OCI-LY7 (cell line): ENCODE measurements at regions not wholly inside any gene's neighbourhood (a gene's known extent, or its start where the extent isn't known, plus 50 kb on each side); places are given as distances from the start of the nearest gene placed in this dataset.

ENCODE experiments used
- BruUV-seq: library from RNA; stranded (reverse); fragments of 400-500 nt; replicated peaks from 2 replicates; lab custom pipeline; 2021; lab: Mats Ljungman, UMichigan
- CTCF ChIA-PET: fragments of 300-600 bp; sonication (Branson Sonifier 250); formaldehyde crosslinking; loops from one replicate; lab custom pipeline; 2022; ENCODE audit warnings: antibody characterized with exemption; ENCODE audit not compliant: unreplicated experiment; lab: Charles Lee
- POLR2A ChIA-PET: fragments of 300-600 bp; sonication (Branson Sonifier 250); formaldehyde crosslinking; loops from one replicate; lab custom pipeline; 2022; ENCODE audit warnings: antibody characterized with exemption; lab: Charles Lee
- DNase-seq: peaks from one replicate; pipeline ENCODE4 v3.0.0-alpha.2; 2015; ENCODE audit warnings: low spot score
- H2AFZ ChIP-seq: fragments of 200-600 bp; sonication (generic), shearing (Covaris generic); 2 replicates; pipeline ENCODE4 v1.6.1; 2014; ENCODE audit warnings: mild to moderate bottlenecking, antibody characterized with exemption, low read length, moderate library complexity
- H3K27ac ChIP-seq: fragments of 200-600 bp; sonication (generic); 2 replicates; pipeline ENCODE4 v1.5.1; 2014; ENCODE audit warnings: mixed run types, low read depth, mild to moderate bottlenecking, moderate library complexity, low read length, inconsistent platforms; ENCODE audit not compliant: poor library complexity, severe bottlenecking
- H3K36me3 ChIP-seq: fragments of 200-600 bp; sonication (generic); 2 replicates; pipeline ENCODE4 v1.6.1; 2014; ENCODE audit warnings: mild to moderate bottlenecking, antibody characterized with exemption, low read length, moderate library complexity, mixed read lengths; ENCODE audit not compliant: insufficient read depth
- H3K4me1 ChIP-seq: fragments of 200-600 bp; sonication (generic); 2 replicates; pipeline ENCODE4 v1.5.1; 2014; ENCODE audit warnings: mild to moderate bottlenecking, low read length; ENCODE audit not compliant: insufficient read depth, poor library complexity, severe bottlenecking
- H3K4me2 ChIP-seq: fragments of 200-600 bp; sonication (generic); 2 replicates; pipeline ENCODE4 v1.6.1; 2014; ENCODE audit warnings: mild to moderate bottlenecking, low read length
- H3K4me3 ChIP-seq: fragments of 200-600 bp; sonication (generic); 2 replicates; pipeline ENCODE4 v1.5.1; 2014; ENCODE audit warnings: mild to moderate bottlenecking, low read depth, low read length; ENCODE audit not compliant: poor library complexity, severe bottlenecking
- H3K79me2 ChIP-seq: fragments of 200-600 bp; sonication (generic); 2 replicates; pipeline ENCODE4 v1.6.1; 2016; ENCODE audit warnings: low read depth, mild to moderate bottlenecking, low read length, moderate library complexity, mixed read lengths; ENCODE audit not compliant: insufficient read depth
- H3K9me2 ChIP-seq: fragments of 200-600 bp; sonication (generic); 2 replicates; pipeline ENCODE4 v1.6.1; 2016; ENCODE audit warnings: mild to moderate bottlenecking, low read length, mixed read lengths; ENCODE audit not compliant: insufficient read depth
- H3K9me3 ChIP-seq: fragments of 200-600 bp; sonication (generic); 2 replicates; pipeline ENCODE4 v1.6.1; 2014; ENCODE audit warnings: mild to moderate bottlenecking, mixed run types, low read length, mixed read lengths
- H4K20me1 ChIP-seq: fragments of 200-600 bp; sonication (generic); 2 replicates; pipeline ENCODE4 v1.6.1; 2014; ENCODE audit warnings: mild to moderate bottlenecking, antibody characterized with exemption, low read length, moderate library complexity, mixed read lengths; ENCODE audit not compliant: insufficient read depth
- EZH2phosphoT487 ChIP-seq: fragments of 200-600 bp; sonication (generic); IDR thresholded peaks from 2 replicates; pipeline ENCODE4 v1.6.1; 2018; ENCODE audit warnings: low read depth, borderline replicate concordance, mild to moderate bottlenecking, mixed run types, antibody characterized with exemption, low read length, moderate library complexity, mixed read lengths
- intact Hi-C: fragments of 100-400 bp; cut with micrococcal nuclease; formaldehyde crosslinking; loops from one replicate; pipeline ENCODE4 v1.10.0; 2022; ENCODE audit not compliant: unreplicated experiment
- TF ChIP-seq, protein P1 (sequence below): fragments of 200-600 bp; sonication (generic); conservative IDR thresholded peaks from 2 replicates; pipeline ENCODE4 v1.5.1; 2014; ENCODE audit warnings: mild to moderate bottlenecking, antibody characterized with exemption, low read length, moderate library complexity, mixed read lengths

DNA sequence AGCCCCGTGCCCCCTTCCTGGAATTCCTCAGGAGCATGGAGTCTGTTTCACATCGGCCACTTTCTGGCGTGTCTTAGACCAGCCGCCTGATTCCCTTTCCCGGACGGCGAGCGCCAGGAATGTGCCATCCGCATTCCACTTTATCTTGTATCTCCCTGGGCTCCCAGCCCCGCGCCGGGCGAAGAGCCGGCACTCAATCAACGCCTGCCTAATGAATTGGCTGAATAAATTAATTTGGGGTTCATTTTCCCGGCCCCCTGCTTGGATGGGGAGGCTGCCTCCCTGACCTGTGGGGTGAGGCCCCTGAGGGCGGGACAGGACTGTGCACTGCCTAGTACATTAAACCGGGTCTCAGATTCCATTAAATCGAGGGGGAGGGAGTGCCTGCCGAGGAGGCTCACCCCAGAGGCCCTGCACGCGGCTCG lies 282.3 kb upstream of the TNRC6C start:
- H4K20me1 ChIP-seq: no peaks in the 10 kb centered on the region
- no peak overlapping the region for H3K27ac ChIP-seq
- H2AFZ ChIP-seq: no peak overlapping the region
- ChIA-PET POLR2A (no interaction called here), CTCF (no interaction called here)
- no peaks in the 10 kb centered on the region for H3K9me2 ChIP-seq
- H3K4me2 ChIP-seq: no peak overlapping the region
- no peaks in the 10 kb centered on the region for H3K4me1 ChIP-seq
- H3K79me2 ChIP-seq: no peaks in the 10 kb centered on the region
- DNase-seq: no peak
- no peaks in the 10 kb centered on the region for H3K36me3 ChIP-seq
- TF ChIP-seq, protein P1, sequence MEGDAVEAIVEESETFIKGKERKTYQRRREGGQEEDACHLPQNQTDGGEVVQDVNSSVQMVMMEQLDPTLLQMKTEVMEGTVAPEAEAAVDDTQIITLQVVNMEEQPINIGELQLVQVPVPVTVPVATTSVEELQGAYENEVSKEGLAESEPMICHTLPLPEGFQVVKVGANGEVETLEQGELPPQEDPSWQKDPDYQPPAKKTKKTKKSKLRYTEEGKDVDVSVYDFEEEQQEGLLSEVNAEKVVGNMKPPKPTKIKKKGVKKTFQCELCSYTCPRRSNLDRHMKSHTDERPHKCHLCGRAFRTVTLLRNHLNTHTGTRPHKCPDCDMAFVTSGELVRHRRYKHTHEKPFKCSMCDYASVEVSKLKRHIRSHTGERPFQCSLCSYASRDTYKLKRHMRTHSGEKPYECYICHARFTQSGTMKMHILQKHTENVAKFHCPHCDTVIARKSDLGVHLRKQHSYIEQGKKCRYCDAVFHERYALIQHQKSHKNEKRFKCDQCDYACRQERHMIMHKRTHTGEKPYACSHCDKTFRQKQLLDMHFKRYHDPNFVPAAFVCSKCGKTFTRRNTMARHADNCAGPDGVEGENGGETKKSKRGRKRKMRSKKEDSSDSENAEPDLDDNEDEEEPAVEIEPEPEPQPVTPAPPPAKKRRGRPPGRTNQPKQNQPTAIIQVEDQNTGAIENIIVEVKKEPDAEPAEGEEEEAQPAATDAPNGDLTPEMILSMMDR: no peak
- TF ChIP-seq EZH2phosphoT487: no peak
- no peak overlapping the region for H3K4me3 ChIP-seq
- no peaks in the 10 kb centered on the region for H3K9me3 ChIP-seq
- intact Hi-C loops: no loop called here
- no TSS peak for BruUV-seq

DNA sequence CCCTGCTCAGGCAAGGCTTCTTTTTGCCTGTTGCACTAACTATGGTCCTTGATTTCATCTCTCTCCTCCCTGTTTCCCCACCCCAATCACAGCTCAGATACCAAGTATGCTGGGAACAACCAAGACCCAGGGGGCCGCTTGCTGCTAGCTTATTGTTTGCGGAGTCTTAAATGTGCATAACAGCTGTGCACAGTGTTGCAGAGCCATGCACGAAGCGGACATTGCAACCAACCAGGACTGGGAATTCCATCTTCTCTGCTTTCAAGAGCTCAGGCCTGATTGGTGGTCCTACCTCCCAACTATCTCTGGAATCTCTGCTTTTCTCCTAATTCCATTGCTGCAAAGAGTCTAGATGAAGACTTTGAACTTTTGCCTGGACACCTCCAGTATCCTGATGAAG lies 281.3 kb upstream of the TNRC6C start:
- Histone ChIP-seq H3K9me3 (no peaks in the 10 kb centered on the region), H3K27ac (no peak overlapping the region), H3K4me3 (no peak overlapping the region), H4K20me1 (no peaks in the 10 kb centered on the region), H3K9me2 (no peaks in the 10 kb centered on the region), H3K4me2 (no peak overlapping the region), H3K36me3 (no peaks in the 10 kb centered on the region), H2AFZ (no peak overlapping the region), H3K79me2 (no peaks in the 10 kb centered on the region), H3K4me1 (no peaks in the 10 kb centered on the region)
- ChIA-PET POLR2A (no interaction called here), CTCF (no interaction called here)
- TF ChIP-seq, protein P1: no peak
- no peak for TF ChIP-seq EZH2phosphoT487
- no TSS peak for BruUV-seq
- DNase-seq: no peak
- intact Hi-C loops: no loop called here

DNA sequence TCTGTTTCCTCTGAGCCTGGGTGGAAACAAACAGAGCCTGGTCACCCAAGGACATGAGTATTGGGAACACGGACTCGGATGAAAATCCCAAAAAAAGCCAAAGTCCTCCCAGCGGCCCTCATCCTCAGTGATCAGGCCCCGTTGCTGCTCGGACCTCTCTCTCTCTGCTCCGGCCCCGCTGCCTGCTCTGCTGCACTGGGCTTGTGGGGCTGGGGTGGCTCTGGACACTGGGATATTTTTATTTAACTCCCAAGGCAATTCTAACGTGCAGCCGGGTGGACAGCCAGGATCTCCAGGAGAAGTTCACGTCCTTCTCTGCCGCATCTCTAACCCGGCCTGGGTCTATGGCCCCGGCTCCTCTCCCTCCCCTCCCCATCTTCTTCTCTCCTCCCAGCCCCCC lies 280.9 kb upstream of the TNRC6C start:
- DNase-seq: no peak
- intact Hi-C loops: no loop called here
- Histone ChIP-seq H3K4me3 (no peak overlapping the region), H2AFZ (no peak overlapping the region), H3K4me2 (no peak overlapping the region), H3K79me2 (no peaks in the 10 kb centered on the region), H3K4me1 (no peaks in the 10 kb centered on the region), H3K9me2 (no peaks in the 10 kb centered on the region), H3K27ac (no peak overlapping the region), H3K9me3 (no peaks in the 10 kb centered on the region), H4K20me1 (no peaks in the 10 kb centered on the region), H3K36me3 (no peaks in the 10 kb centered on the region)
- no peak for TF ChIP-seq EZH2phosphoT487
- TF ChIP-seq, protein P1: no peak
- no TSS peak for BruUV-seq
- ChIA-PET CTCF (no interaction called here), POLR2A (no interaction called here)
